ENCODE measurements at regions not wholly inside any gene's neighbourhood (a gene's known extent, or its start where the extent isn't known, plus 50 kb on each side); places are given as distances from the start of the nearest gene placed in this dataset.

DNA sequence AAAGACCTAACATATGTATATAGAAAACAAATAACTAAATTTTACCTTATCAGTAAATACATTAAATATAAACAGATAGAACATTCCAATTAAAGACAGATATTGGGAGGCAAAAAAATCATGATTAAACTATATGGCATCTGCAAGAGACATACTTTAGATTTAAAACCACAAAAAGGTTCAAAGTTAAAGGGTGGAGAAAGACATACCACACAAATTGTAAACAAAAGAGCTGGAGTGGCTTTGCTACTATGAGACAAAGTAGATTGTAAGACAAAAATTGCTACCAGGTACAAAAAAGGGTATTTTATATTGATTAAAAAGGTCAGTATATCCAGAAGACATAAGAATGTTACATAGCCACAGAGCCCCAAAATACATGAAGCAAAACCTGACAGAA is 200.2 kb downstream of the KCNRG start:
- TF ChIP-seq, protein P1, sequence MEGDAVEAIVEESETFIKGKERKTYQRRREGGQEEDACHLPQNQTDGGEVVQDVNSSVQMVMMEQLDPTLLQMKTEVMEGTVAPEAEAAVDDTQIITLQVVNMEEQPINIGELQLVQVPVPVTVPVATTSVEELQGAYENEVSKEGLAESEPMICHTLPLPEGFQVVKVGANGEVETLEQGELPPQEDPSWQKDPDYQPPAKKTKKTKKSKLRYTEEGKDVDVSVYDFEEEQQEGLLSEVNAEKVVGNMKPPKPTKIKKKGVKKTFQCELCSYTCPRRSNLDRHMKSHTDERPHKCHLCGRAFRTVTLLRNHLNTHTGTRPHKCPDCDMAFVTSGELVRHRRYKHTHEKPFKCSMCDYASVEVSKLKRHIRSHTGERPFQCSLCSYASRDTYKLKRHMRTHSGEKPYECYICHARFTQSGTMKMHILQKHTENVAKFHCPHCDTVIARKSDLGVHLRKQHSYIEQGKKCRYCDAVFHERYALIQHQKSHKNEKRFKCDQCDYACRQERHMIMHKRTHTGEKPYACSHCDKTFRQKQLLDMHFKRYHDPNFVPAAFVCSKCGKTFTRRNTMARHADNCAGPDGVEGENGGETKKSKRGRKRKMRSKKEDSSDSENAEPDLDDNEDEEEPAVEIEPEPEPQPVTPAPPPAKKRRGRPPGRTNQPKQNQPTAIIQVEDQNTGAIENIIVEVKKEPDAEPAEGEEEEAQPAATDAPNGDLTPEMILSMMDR (IDR thresholded peaks at IDR 0.05 in 8 of 11, conservative IDR thresholded peaks at IDR 0.05 in 3 of 11): no peak
- TF ChIP-seq POLR2A (IDR thresholded peaks at IDR 0.05): no peak
